Liver (tissue), 8 donors: ENCODE measurements at regions not wholly inside any gene's neighbourhood (a gene's known extent, or its start where the extent isn't known, plus 50 kb on each side); places are given as distances from the start of the nearest gene placed in this dataset.
A peak's percentile ranks its signal among the peaks of the same experiment; 100 is the strongest.

ENCODE experiments used
- DNase-seq: peaks from one replicate; pipeline ENCODE4 v3.0.0-alpha.2; 2017; ENCODE audit warnings: low spot score
- H3K27ac ChIP-seq, 2 donors: one replicate each; pipeline ENCODE4 v1.7.0; 2013; ENCODE audit warnings: inconsistent platforms in 2 of 2, low read length in 2 of 2, control low read depth in 1 of 2, low read depth in 1 of 2, mild to moderate bottlenecking in 1 of 2
- H3K27me3 ChIP-seq, 4 donors: one replicate each; pipeline versions ENCODE4 v1.6.1 to v1.7.0; 2013; ENCODE audit warnings: low read length in 3 of 4, inconsistent platforms in 1 of 4, mild to moderate bottlenecking in 1 of 4, moderate library complexity in 1 of 4; ENCODE audit not compliant: control insufficient read depth in 4 of 4, insufficient read depth in 4 of 4
- H3K36me3 ChIP-seq, 4 donors: one replicate each; pipeline versions ENCODE4 v1.6.1 to v1.7.0; 2013; ENCODE audit warnings: low read length in 3 of 4, mild to moderate bottlenecking in 3 of 4, low read depth in 1 of 4, moderate library complexity in 1 of 4; ENCODE audit not compliant: control insufficient read depth in 4 of 4, insufficient read depth in 3 of 4
- H3K4me1 ChIP-seq, 4 donors: one replicate each; pipeline versions ENCODE4 v1.6.1 to v1.7.0; 2013; ENCODE audit warnings: low read length in 3 of 4, mild to moderate bottlenecking in 3 of 4, moderate library complexity in 1 of 4; ENCODE audit not compliant: control insufficient read depth in 4 of 4, insufficient read depth in 4 of 4
- H3K4me3 ChIP-seq, 3 donors: one replicate each; pipeline versions ENCODE4 v1.6.1 to v1.7.0; 2013; ENCODE audit warnings: low read length in 3 of 3, control low read depth in 1 of 3, low read depth in 1 of 3, mild to moderate bottlenecking in 1 of 3
- H3K9ac ChIP-seq, 2 donors: one replicate each; pipeline ENCODE4 v1.7.0; 2013; ENCODE audit warnings: low read length in 2 of 2, mild to moderate bottlenecking in 2 of 2, moderate library complexity in 2 of 2, control low read depth in 1 of 2, low read depth in 1 of 2
- H3K9me3 ChIP-seq, 4 donors: one replicate each; pipeline versions ENCODE4 v1.6.1 to v1.7.0; 2013; ENCODE audit warnings: low read length in 3 of 4; ENCODE audit not compliant: control insufficient read depth in 4 of 4
- CTCF ChIP-seq: fragments of 150-350 bp; IDR thresholded peaks from 2 replicates; pipeline ENCODE4 v1.5.1; 2017; ENCODE audit warnings: improper control_type of control experiment, low read depth, low read length; ENCODE audit not compliant: missing input control
- EGR1 ChIP-seq, 2 donors: IDR thresholded peaks; 2 replicates each; pipeline ENCODE4 v1.6.1; 2016 to 2018; ENCODE audit warnings: antibody characterized with exemption in 2 of 2, low read depth in 2 of 2
- FOXA1 ChIP-seq: IDR thresholded peaks from 2 replicates; pipeline ENCODE4 v1.6.1; 2016; ENCODE audit warnings: antibody characterized with exemption
- FOXA2 ChIP-seq: IDR thresholded peaks from 2 replicates; pipeline ENCODE4 v1.6.1; 2016; ENCODE audit warnings: antibody characterized with exemption
- HNF4G ChIP-seq: IDR thresholded peaks from 2 replicates; pipeline ENCODE4 v1.6.1; 2016; ENCODE audit warnings: antibody characterized with exemption
- MAX ChIP-seq: IDR thresholded peaks from 2 replicates; pipeline ENCODE4 v1.6.1; 2016; ENCODE audit warnings: antibody characterized with exemption
- NR2F2 ChIP-seq: IDR thresholded peaks from 2 replicates; pipeline ENCODE4 v1.6.1; 2016; ENCODE audit warnings: antibody characterized with exemption
- RAD21 ChIP-seq, 2 donors: IDR thresholded peaks; 2 replicates each; pipeline ENCODE4 v1.6.1; 2016; ENCODE audit warnings: antibody characterized with exemption in 2 of 2, mild to moderate bottlenecking in 2 of 2
- REST ChIP-seq: IDR thresholded peaks from 2 replicates; pipeline ENCODE4 v1.6.1; 2016; ENCODE audit warnings: antibody characterized with exemption, mild to moderate bottlenecking
- RXRA ChIP-seq, 2 donors: IDR thresholded peaks; 2 replicates each; pipeline ENCODE4 v1.6.1; 2017 to 2018; ENCODE audit warnings: antibody characterized with exemption in 2 of 2, mild to moderate bottlenecking in 1 of 2
- TAF1 ChIP-seq: conservative IDR thresholded peaks from 2 replicates; pipeline ENCODE4 v1.6.1; 2016; ENCODE audit warnings: antibody characterized with exemption, mild to moderate bottlenecking
- YY1 ChIP-seq: IDR thresholded peaks from 2 replicates; pipeline ENCODE4 v1.6.1; 2016; ENCODE audit warnings: antibody characterized with exemption, mild to moderate bottlenecking
- ZBTB33 ChIP-seq: IDR thresholded peaks from 2 replicates; pipeline ENCODE4 v1.6.1; 2016; ENCODE audit warnings: antibody characterized with exemption
- WGBS: extraction: QIAGEN DNeasy Blood & Tissue Kit; methylation state at CpG from one replicate; pipeline ENCODE4 v1.1.7; 2013; 5-methylcytosine and 5-hydroxymethylcytosine counted together
- donor health status: healthy.
- donor health status: healthy.
- donor health status: healthy.
- donor health status: healthy.
- donor health status: healthy.

- WGBS, result 52% methylated on average over 17 of the region's 17 CpGs
- Histone ChIP-seq H3K4me1 (no peaks in the 10 kb centered on the region), H3K27ac (no peak overlapping the region), H3K36me3 (no peaks in the 10 kb centered on the region), H3K9ac (no peak overlapping the region), H3K27me3 (no peaks in the 10 kb centered on the region), H3K9me3 (no peaks in the 10 kb centered on the region), H3K4me3 (no peak overlapping the region)
- DNase-seq, result peak; percentile 19
- TF ChIP-seq RXRA (IDR thresholded peaks at IDR 0.05) (no peak), TAF1 (no peak), EGR1 (IDR thresholded peaks at IDR 0.05; ENCODE audit: low read depth in 2 of 2) (no peak), HNF4G (no peak)
Measured at GRCh38 chr5:1660001-1660400, 136.2 kb upstream of the LPCAT1 start.

- H3K9me3 ChIP-seq, result no peaks in the 10 kb centered on the region
- TF ChIP-seq RAD21 (IDR thresholded peaks at IDR 0.05), result no peak
- H3K4me1 ChIP-seq, result no peaks in the 10 kb centered on the region
- 55% methylated on average over 23 of the region's 23 CpGs for WGBS
- no peaks in the 10 kb centered on the region for H3K36me3 ChIP-seq
- H3K4me3 ChIP-seq, result no peak overlapping the region
- DNase-seq, result no peak
- H3K9ac ChIP-seq, result no peak overlapping the region
- H3K27me3 ChIP-seq, result no peaks in the 10 kb centered on the region
- no peak overlapping the region for H3K27ac ChIP-seq
Measured at GRCh38 chr5:1659100-1659981, 135.6 kb upstream of the LPCAT1 start.

- TF ChIP-seq RXRA (IDR thresholded peaks at IDR 0.05) (no peak), TAF1 (no peak), CTCF (no peak), MAX (no peak)
- no peak overlapping the region for H3K27ac ChIP-seq
- H3K9ac ChIP-seq, result no peak overlapping the region
- H3K4me3 ChIP-seq, result no peak overlapping the region
- no peaks in the 10 kb centered on the region for H3K36me3 ChIP-seq
- no peaks in the 10 kb centered on the region for H3K4me1 ChIP-seq
- 71% methylated on average over 14 of the region's 14 CpGs for WGBS
- DNase-seq, result no peak
- H3K27me3 ChIP-seq, result no peaks in the 10 kb centered on the region
- H3K9me3 ChIP-seq, result no peaks in the 10 kb centered on the region
Measured at GRCh38 chr5:1658665-1659064, 134.9 kb upstream of the LPCAT1 start.

- peak; percentile 19 for DNase-seq
- H3K4me3 ChIP-seq, result no peak overlapping the region
- H3K9ac ChIP-seq, result no peak overlapping the region
- peaks cover 0 to 8% (median 0%) of the 10 kb centered on the region in 4 donors for H3K4me1 ChIP-seq
- no peaks in the 10 kb centered on the region for H3K9me3 ChIP-seq
- H3K27me3 ChIP-seq, result peaks cover 0 to 7% (median 0%) of the 10 kb centered on the region in 4 donors
- H3K36me3 ChIP-seq, result no peaks in the 10 kb centered on the region
- no peak overlapping the region for H3K27ac ChIP-seq
- 76% methylated on average over 16 of the region's 16 CpGs for WGBS
- TF ChIP-seq FOXA2 (no peak), TAF1 (no peak), RAD21 (IDR thresholded peaks at IDR 0.05) (no peak), EGR1 (IDR thresholded peaks at IDR 0.05; ENCODE audit: low read depth in 2 of 2) (no peak), YY1 (no peak), RXRA (IDR thresholded peaks at IDR 0.05) (no peak), REST (no peak), FOXA1 (no peak), ZBTB33 (no peak), MAX (no peak), NR2F2 (no peak)
Measured at GRCh38 chr5:1657161-1657741, 133.5 kb upstream of the LPCAT1 start.
